ENCODE measurements at regions not wholly inside any gene's neighbourhood (a gene's known extent, or its start where the extent isn't known, plus 50 kb on each side); places are given as distances from the start of the nearest gene placed in this dataset.

DNA sequence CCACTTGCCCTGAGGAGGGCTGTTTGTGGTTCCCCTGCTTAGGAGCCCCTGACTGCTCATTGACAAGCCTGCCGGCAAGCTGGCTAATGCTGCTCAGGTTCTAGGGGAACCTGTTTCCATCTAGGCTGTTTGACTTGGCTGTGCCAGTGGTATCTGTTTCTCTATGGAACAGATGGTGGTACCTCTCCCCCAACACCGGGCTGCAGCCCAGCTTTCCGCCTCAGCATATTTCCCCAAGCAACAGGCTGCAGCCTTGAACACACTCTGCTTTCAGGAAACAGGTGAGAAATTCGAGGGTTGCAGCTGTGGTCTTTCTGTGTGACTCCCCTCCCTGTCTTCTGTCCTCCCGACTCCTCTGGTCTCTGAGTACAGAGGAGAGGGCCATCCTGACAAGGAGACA lies 132.3 kb downstream of the TMEM132E start:
- no peak for DNase-seq (ENCODE audit: low read depth)

DNA sequence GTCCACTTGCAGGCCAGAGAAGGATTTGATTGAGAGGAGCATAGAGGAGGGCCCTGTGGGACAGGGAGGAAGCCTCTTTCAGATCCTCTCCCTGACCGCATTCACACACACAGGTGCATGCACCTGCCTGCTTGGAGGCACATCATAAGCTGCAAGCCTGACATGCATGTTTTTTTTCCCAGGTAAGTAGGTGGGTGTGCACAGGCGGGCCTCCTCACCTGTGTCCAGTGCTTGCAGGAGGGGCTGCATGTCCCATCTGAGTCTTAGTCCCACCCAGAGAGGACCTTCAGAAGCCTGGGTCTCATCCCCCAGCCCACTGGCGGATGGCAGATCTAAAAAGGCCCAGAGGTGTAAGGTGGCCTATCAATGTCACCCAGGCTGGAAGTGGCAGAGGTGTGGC lies 130.8 kb downstream of the TMEM132E start:
- DNase-seq (ENCODE audit: low read depth): no peak

DNA sequence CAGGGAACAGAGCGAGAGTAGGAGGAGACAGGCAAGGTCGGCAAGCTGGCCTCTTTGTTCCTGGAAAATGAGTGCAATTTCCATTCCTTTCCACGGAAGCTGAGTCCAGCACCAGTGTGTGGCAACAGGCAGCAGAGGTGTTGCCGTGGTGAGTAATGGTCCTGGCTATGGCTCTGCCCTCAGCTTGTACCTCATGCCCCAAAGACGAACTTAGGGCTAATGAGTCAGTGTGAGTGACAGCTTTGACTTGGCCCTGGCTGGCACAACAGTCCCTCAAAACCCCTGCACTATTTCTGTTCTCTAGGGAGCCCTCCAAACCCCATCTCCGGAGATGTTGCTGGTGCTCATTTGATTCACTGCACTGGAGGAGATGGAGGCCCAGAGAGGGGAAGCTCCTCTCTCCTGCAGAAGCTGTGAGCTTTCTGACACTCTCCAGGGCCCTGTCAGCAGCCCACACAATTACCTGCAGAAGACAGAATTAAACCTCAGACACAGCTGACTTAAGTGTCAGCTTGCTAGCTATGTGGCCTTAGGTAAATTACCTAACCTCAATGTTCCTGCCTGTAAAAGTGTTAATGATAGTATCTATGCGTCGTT lies 129.9 kb downstream of the TMEM132E start:
- no peak for DNase-seq (ENCODE audit: low read depth)

DNA sequence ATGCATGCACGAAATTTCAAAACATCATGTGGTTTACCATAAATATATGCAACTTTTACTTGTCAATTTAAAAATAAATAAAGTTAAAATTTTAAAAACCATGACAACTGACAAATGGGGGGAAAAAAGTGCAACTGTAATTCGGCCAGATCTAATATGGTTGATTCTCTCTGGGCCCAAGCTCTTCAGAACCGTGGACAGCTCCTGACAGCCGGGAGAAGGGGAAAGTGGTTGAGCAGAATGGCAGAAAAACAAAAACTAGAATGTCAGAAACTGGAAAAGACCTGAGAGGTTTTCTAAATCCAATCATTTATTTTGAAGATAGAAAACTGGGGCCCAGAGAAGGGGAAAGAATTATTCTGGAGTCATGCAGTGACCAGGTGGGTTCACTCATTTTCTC lies 126.6 kb downstream of the TMEM132E start:
- no peak for DNase-seq (ENCODE audit: low read depth)

DNA sequence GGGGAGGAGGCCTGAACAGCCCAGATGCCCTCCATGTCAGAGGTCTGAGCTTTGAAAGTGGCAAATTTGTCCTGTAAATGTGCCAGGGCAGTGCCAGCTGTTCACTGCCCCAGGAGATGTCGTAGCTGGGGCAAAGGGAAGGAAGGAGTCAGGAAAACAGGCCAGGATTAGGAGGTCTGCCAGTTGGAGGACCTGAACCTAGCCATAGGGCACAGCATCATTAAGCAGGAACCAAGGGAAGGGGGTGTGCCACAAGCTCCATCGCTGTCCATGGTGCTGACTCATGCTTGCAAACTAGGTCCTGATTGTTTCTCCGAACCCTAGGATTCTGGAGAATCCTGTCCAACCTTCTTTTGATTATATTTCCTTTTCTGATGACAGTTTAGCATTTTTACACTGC lies 124.2 kb downstream of the TMEM132E start:
- DNase-seq (ENCODE audit: low read depth): no peak

DNA sequence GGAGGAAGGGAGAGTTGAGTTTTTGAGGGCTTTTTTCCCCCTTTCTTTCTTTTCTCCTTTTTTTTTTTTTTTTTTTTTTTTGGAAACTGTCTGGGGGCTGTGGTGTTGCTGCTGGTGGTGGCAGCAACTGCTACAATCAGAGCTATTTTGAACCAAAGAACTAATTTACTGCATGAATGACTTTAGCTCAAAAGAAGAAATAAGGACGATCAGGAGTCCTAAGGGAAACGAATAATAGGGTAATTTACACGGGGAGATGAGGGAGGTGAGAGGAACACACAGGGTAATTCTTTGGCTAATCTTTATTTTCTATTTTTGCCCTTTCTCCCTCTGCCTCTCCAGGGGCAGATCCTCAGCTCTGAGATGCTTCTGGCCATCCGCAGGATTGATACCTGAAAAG lies 119.8 kb downstream of the TMEM132E start:
- DNase-seq (ENCODE audit: low read depth): no peak

DNA sequence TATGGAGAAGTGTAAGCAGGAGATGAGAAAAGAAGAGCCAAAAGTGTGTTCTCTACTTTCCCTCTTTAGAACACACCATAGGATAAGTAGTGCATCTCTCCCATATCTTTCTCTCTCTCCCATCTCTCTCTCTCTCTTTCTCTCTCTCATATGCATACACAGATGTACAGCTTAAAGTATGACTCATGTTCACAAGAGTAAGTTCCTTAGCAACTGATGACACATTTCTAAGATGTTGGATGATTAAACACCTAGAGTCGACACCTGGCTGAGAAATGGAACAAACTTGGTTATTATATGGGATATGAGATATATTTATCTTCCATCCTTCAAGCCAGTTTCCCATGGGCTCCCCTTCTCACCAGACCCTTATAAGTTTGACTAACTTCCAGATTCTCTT lies 113.5 kb downstream of the TMEM132E start:
- DNase-seq (ENCODE audit: low read depth): no peak

All from HS-5 (cell line).